Lung (tissue), 11 donors: ENCODE measurements at regions not wholly inside any gene's neighbourhood (a gene's known extent, or its start where the extent isn't known, plus 50 kb on each side); places are given as distances from the start of the nearest gene placed in this dataset.
A peak's percentile ranks its signal among the peaks of the same experiment; 100 is the strongest.

ENCODE experiments used
- ATAC-seq: fragments of 200-7000 bp; cut with Tn5 transposase; one replicate; pipeline ENCODE4 v1.9.1; 2020; ENCODE audit warnings: moderate number of reproducible peaks; ENCODE audit not compliant: insufficient read depth, low FRiP score
- DNase-seq, 3 donors: peaks; one replicate each; pipeline ENCODE4 v3.0.0-alpha.2; 2013 to 2017
- H3K27ac ChIP-seq, 2 donors: one replicate each; pipeline ENCODE4 v1.5.1; 2013; ENCODE audit warnings: mild to moderate bottlenecking in 2 of 2, moderate library complexity in 2 of 2, control low read depth in 1 of 2, inconsistent platforms in 1 of 2, low read depth in 1 of 2, low read length in 1 of 2
- H3K27me3 ChIP-seq, 3 donors: one replicate each; pipeline ENCODE4 v1.5.1; 2013; ENCODE audit warnings: low read length in 2 of 3; ENCODE audit not compliant: control insufficient read depth in 3 of 3, insufficient read depth in 3 of 3
- H3K36me3 ChIP-seq, 4 donors: one replicate each; pipeline ENCODE4 v1.5.1; 2013; ENCODE audit warnings: low read length in 4 of 4, mild to moderate bottlenecking in 1 of 4, moderate library complexity in 1 of 4; ENCODE audit not compliant: control insufficient read depth in 4 of 4, insufficient read depth in 4 of 4
- H3K4me1 ChIP-seq, 5 donors: one replicate each; pipeline ENCODE4 v1.5.1; 2013; ENCODE audit warnings: low read length in 5 of 5, mild to moderate bottlenecking in 2 of 5, moderate library complexity in 1 of 5; ENCODE audit not compliant: control insufficient read depth in 5 of 5, insufficient read depth in 5 of 5
- H3K4me3 ChIP-seq: one replicate; pipeline ENCODE4 v1.5.1; 2013; ENCODE audit warnings: mild to moderate bottlenecking, control low read depth, moderate library complexity
- H3K9ac ChIP-seq, 2 donors: one replicate each; pipeline ENCODE4 v1.5.1; 2013; ENCODE audit warnings: low read length in 2 of 2, control low read depth in 1 of 2; ENCODE audit not compliant: insufficient read depth in 1 of 2
- H3K9me3 ChIP-seq, 4 donors: one replicate each; pipeline ENCODE4 v1.5.1; 2013; ENCODE audit warnings: low read length in 3 of 4, mild to moderate bottlenecking in 1 of 4, moderate library complexity in 1 of 4; ENCODE audit not compliant: control insufficient read depth in 4 of 4, insufficient read depth in 3 of 4
- WGBS, 2 donors: extraction: QIAGEN DNeasy Blood & Tissue Kit; methylation state at CpG; one replicate each; pipeline ENCODE4 v1.1.7; 2013; 5-methylcytosine and 5-hydroxymethylcytosine counted together
- TF ChIP-seq, protein P1 (sequence below): IDR thresholded peaks from 2 replicates; pipeline ENCODE4 v1.5.1; 2012; ENCODE audit warnings: mild to moderate bottlenecking; ENCODE audit errors: control extremely low read depth, extremely low read depth
- donor health status: control.
- donor health status: control.
- donor health status: Bipolar disorder and iron deficiency.
- donor health status: healthy.
- donor health status: DM: yes; HTN: yes; CAD: no.

DNA sequence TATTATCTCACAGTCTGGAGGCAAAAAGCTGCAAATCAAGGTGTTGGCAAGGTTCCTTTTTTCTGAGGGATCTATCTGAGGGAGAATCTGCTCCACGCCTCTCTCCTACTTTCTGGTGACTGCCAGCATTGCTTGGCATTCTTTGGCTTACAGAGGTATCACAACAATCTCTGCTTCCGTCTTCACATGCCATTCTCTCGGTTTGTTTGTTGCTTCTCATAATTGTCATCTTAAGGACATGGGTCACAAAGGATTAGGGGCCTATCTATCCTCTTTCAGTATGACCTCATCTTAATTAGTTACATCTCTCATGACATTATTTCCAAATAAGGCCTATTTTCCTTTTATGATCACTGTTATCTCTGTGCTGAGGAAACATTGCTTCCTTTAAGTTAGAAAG is 345.0 kb downstream of the FOXG1 start:
- 55 to 59% methylated on average over 3 of the region's 3 CpGs for WGBS, 2 donors
- no peak overlapping the region for H3K9ac ChIP-seq
- no peaks in the 10 kb centered on the region for H3K36me3 ChIP-seq
- no peak for DNase-seq
- no peak for ATAC-seq
- no peak overlapping the region for H3K4me3 ChIP-seq
- no peak overlapping the region for H3K27ac ChIP-seq
- H3K4me1 ChIP-seq, result no peaks in the 10 kb centered on the region
- TF ChIP-seq, protein P1, sequence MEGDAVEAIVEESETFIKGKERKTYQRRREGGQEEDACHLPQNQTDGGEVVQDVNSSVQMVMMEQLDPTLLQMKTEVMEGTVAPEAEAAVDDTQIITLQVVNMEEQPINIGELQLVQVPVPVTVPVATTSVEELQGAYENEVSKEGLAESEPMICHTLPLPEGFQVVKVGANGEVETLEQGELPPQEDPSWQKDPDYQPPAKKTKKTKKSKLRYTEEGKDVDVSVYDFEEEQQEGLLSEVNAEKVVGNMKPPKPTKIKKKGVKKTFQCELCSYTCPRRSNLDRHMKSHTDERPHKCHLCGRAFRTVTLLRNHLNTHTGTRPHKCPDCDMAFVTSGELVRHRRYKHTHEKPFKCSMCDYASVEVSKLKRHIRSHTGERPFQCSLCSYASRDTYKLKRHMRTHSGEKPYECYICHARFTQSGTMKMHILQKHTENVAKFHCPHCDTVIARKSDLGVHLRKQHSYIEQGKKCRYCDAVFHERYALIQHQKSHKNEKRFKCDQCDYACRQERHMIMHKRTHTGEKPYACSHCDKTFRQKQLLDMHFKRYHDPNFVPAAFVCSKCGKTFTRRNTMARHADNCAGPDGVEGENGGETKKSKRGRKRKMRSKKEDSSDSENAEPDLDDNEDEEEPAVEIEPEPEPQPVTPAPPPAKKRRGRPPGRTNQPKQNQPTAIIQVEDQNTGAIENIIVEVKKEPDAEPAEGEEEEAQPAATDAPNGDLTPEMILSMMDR, result no peak
- no peaks in the 10 kb centered on the region for H3K9me3 ChIP-seq
- no peaks in the 10 kb centered on the region for H3K27me3 ChIP-seq

DNA sequence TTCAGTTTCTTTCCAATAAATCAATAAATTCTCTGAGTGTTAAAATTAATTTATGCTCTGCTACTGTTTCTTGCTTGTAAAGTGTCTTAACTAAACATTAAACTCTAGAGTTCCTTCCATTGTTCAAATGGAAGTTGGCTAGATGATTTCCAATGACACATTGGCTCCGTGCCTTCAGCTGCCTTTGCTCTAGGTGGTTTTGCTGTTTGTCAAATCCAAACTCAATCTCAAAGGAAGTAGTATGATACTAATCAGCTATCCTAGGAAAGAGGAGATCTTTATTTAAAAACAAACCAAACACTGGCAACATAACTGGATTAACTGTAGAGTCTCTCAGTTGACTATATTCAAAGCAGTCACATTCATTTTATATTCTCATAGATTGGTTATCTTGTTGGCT is 356.4 kb downstream of the FOXG1 start:
- WGBS, 2 donors, result 69 to 72% methylated on average over 1 of the region's 1 CpG
- peak in 1 of 3 donors; percentile 5 for DNase-seq
- no peak for ATAC-seq
- no peaks in the 10 kb centered on the region for H3K4me1 ChIP-seq
- no peaks in the 10 kb centered on the region for H3K36me3 ChIP-seq
- H3K27ac ChIP-seq, result no peak overlapping the region
- no peak overlapping the region for H3K9ac ChIP-seq
- TF ChIP-seq, protein P1, result no peak
- H3K9me3 ChIP-seq, result no peaks in the 10 kb centered on the region
- H3K27me3 ChIP-seq, result no peaks in the 10 kb centered on the region
- H3K4me3 ChIP-seq, result no peak overlapping the region

DNA sequence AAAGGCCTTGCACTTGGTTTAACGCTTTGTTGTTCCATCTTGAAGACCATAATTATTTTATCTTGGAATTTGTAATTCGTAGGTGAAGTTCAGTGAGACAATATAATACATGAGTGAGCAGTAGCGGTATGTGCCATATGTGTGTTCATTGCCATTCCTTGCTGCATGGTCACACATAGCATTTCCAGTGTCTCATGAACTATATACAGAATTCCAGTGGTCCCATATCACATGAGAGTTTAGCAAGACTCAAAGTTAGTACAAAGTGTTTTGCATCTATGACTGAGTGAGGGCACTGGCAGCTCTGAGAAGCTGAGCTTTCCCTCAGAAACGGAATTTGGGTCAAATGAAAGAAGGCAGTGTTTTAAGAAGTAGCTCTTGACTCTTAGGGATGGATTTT is 359.8 kb downstream of the FOXG1 start:
- no peak overlapping the region for H3K27ac ChIP-seq
- no peak overlapping the region for H3K4me3 ChIP-seq
- ATAC-seq (no peak), DNase-seq (no peak)
- H3K9ac ChIP-seq, result no peak overlapping the region
- H3K36me3 ChIP-seq, result no peaks in the 10 kb centered on the region
- TF ChIP-seq, protein P1, result no peak
- H3K27me3 ChIP-seq, result no peaks in the 10 kb centered on the region
- no peaks in the 10 kb centered on the region for H3K4me1 ChIP-seq
- 86 to 88% methylated on average over 4 of the region's 4 CpGs for WGBS, 2 donors
- no peaks in the 10 kb centered on the region for H3K9me3 ChIP-seq

DNA sequence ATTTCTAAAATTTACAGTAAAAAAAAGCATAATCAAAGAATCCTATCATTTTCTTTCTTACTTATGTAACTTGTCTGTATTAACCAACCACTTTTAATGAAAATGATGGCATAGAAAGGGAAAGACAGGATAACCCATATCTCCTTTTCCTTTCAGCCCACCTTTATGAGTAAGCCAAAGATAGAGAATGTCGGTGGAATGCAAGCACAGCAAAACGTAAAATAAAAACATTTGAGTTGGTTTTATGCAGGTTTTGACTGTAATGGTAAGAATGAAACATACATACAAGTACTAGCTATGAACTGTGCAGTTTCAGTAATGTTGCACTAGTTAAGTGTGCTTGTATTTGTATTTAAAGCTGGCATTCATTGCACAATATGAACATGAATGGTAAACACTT is 360.3 kb downstream of the FOXG1 start:
- TF ChIP-seq, protein P1, result no peak
- H3K9me3 ChIP-seq, result no peaks in the 10 kb centered on the region
- 87 to 91% methylated on average over 2 of the region's 2 CpGs for WGBS, 2 donors
- H3K27me3 ChIP-seq, result no peaks in the 10 kb centered on the region
- no peaks in the 10 kb centered on the region for H3K4me1 ChIP-seq
- no peak for DNase-seq
- no peak overlapping the region for H3K27ac ChIP-seq
- no peak for ATAC-seq
- no peak overlapping the region for H3K4me3 ChIP-seq
- H3K9ac ChIP-seq, result no peak overlapping the region
- H3K36me3 ChIP-seq, result no peaks in the 10 kb centered on the region
